ENCODE measurements at regions not wholly inside any gene's neighbourhood (a gene's known extent, or its start where the extent isn't known, plus 50 kb on each side); places are given as distances from the start of the nearest gene placed in this dataset.

- intact Hi-C loops (cut with micrococcal nuclease) = no loop called here
- H3K27me3 ChIP-seq (ENCODE audit: low read depth) = no peaks in the 10 kb centered on the region
- TF ChIP-seq, protein P1, sequence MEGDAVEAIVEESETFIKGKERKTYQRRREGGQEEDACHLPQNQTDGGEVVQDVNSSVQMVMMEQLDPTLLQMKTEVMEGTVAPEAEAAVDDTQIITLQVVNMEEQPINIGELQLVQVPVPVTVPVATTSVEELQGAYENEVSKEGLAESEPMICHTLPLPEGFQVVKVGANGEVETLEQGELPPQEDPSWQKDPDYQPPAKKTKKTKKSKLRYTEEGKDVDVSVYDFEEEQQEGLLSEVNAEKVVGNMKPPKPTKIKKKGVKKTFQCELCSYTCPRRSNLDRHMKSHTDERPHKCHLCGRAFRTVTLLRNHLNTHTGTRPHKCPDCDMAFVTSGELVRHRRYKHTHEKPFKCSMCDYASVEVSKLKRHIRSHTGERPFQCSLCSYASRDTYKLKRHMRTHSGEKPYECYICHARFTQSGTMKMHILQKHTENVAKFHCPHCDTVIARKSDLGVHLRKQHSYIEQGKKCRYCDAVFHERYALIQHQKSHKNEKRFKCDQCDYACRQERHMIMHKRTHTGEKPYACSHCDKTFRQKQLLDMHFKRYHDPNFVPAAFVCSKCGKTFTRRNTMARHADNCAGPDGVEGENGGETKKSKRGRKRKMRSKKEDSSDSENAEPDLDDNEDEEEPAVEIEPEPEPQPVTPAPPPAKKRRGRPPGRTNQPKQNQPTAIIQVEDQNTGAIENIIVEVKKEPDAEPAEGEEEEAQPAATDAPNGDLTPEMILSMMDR (IDR thresholded peaks at IDR 0.05; ENCODE audit: borderline replicate concordance) = no peak
These were observed 89.8 kb upstream of the KCNE2 start for GRCh38 chr21:34274001-34274400.

DNA sequence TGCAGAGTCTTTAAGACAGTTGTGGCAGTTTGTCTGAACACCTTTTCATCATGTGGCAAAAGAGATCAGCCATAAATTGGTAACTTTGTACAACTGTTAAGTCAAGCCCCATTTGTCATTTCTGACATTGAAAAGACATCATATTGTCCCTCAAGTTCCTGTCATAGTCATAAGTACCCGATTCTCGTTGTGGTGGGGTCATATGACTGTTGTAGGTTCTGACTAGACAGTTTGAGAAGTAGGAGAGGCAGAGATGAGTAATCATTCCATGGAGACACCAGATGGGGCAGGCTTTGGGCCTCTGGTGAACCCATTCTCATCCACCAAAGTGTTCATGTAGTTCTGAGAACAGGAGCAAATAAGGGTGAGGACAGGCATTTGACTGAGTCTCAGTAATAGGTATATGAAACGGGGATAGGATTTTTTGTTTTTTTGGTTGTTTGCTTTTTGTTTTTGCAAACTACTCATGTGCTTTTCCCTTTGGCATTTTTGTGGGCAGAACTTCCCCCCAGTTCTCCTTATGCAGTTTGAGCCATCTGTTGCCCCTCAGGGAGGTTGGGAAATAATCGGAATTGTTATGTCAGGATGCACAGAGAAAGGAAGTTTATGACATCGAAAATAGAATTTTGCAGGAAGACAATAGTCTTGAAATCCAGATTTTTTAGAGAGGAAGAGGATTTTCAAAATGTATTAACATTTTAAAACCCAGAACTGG is 86.9 kb upstream of the KCNE2 start:
- TF ChIP-seq, protein P1 (IDR thresholded peaks at IDR 0.05; ENCODE audit: borderline replicate concordance) = no peak
- no peak for DNase-seq
- Histone ChIP-seq H3K27ac (replicated peaks) (no peak overlapping the region), H3K36me3 (no peaks in the 10 kb centered on the region), H3K4me1 (no peaks in the 10 kb centered on the region), H3K9me3 (replicated peaks) (no peaks in the 10 kb centered on the region), H3K4me3 (no peak overlapping the region), H3K27me3 (ENCODE audit: low read depth) (no peaks in the 10 kb centered on the region)
- intact Hi-C loops (cut with micrococcal nuclease) = no loop called here

More at GRCh38 chr21:34274001-34274400, 89.8 kb upstream of the KCNE2 start:
- Histone ChIP-seq H3K4me3 (no peak overlapping the region), H3K4me1 (no peaks in the 10 kb centered on the region), H3K27ac (replicated peaks) (no peak overlapping the region), H3K36me3 (no peaks in the 10 kb centered on the region), H3K9me3 (replicated peaks) (no peaks in the 10 kb centered on the region)
- no peak for DNase-seq

GRCh38 chr21:34278451-34278850 is 85.4 kb upstream of the KCNE2 start:
- Histone ChIP-seq H3K9me3 (replicated peaks) (no peaks in the 10 kb centered on the region), H3K36me3 (no peaks in the 10 kb centered on the region), H3K27me3 (ENCODE audit: low read depth) (no peaks in the 10 kb centered on the region), H3K4me3 (no peak overlapping the region), H3K27ac (replicated peaks) (no peak overlapping the region), H3K4me1 (no peaks in the 10 kb centered on the region)
- intact Hi-C loops (cut with micrococcal nuclease) = no loop called here
- DNase-seq = no peak
- TF ChIP-seq, protein P1 (IDR thresholded peaks at IDR 0.05; ENCODE audit: borderline replicate concordance) = no peak

DNA sequence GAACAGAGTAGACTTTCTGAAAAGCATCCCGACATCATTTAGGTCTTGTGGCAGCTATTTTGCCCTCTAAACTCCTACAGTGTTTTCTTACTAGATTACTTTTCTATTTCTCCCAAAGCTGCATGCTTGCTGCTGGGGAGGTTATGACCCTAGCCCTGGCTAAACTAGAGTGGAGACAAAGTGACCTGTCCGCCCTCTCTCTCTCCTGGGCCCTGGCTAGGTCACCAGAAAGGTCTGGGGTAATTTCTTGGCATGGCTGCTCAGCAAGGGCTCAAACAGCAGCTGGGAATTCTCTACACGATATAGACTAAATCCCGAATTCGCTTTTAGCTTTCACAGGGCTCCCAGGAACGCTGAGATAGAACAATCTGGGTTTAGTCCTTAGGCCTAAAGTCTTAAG is 84.5 kb upstream of the KCNE2 start:
- DNase-seq = no peak
- H3K4me1 ChIP-seq = no peaks in the 10 kb centered on the region
- no peak overlapping the region for H3K27ac ChIP-seq (replicated peaks)
- H3K4me3 ChIP-seq = no peak overlapping the region
- H3K36me3 ChIP-seq = no peaks in the 10 kb centered on the region
- no peaks in the 10 kb centered on the region for H3K27me3 ChIP-seq (ENCODE audit: low read depth)
- TF ChIP-seq, protein P1 (IDR thresholded peaks at IDR 0.05; ENCODE audit: borderline replicate concordance) = no peak
- H3K9me3 ChIP-seq (replicated peaks) = no peaks in the 10 kb centered on the region
- intact Hi-C loops (cut with micrococcal nuclease) = no loop called here

GRCh38 chr21:34279883-34280282 is 83.9 kb upstream of the KCNE2 start:
- Histone ChIP-seq H3K9me3 (replicated peaks) (no peaks in the 10 kb centered on the region), H3K27ac (replicated peaks) (no peak overlapping the region), H3K36me3 (no peaks in the 10 kb centered on the region), H3K4me3 (no peak overlapping the region), H3K4me1 (no peaks in the 10 kb centered on the region), H3K27me3 (ENCODE audit: low read depth) (no peaks in the 10 kb centered on the region)
- intact Hi-C loops (cut with micrococcal nuclease) = no loop called here
- TF ChIP-seq, protein P1 (IDR thresholded peaks at IDR 0.05; ENCODE audit: borderline replicate concordance) = no peak
- no peak for DNase-seq
